ENCODE measurements at regions not wholly inside any gene's neighbourhood (a gene's known extent, or its start where the extent isn't known, plus 50 kb on each side); places are given as distances from the start of the nearest gene placed in this dataset.

- TF ChIP-seq CTCF (IDR thresholded peaks at IDR 0.05; ENCODE audit: low read depth, low read length, missing control alignments), result no peak
- no peak overlapping the region for H3K4me3 ChIP-seq (ENCODE audit: low read depth, low read length)
- DNase-seq (ENCODE audit: low read depth), result no peak
Measured at GRCh38 chr6:105934708-105935107, 151.4 kb upstream of the PRDM1 start.

GRCh38 chr6:105932440-105932839 lies 153.7 kb upstream of the PRDM1 start:
- no peak overlapping the region for H3K4me3 ChIP-seq (ENCODE audit: low read depth, low read length)
- DNase-seq (ENCODE audit: low read depth), result no peak
- no peak for TF ChIP-seq CTCF (IDR thresholded peaks at IDR 0.05; ENCODE audit: low read depth, low read length, missing control alignments)

GRCh38 chr6:105929626-105930025 lies 156.5 kb upstream of the PRDM1 start:
- no peak for TF ChIP-seq CTCF (IDR thresholded peaks at IDR 0.05; ENCODE audit: low read depth, low read length, missing control alignments)
- H3K4me3 ChIP-seq (ENCODE audit: low read depth, low read length), result no peak overlapping the region
- DNase-seq (ENCODE audit: low read depth), result no peak

- no peak for TF ChIP-seq CTCF (IDR thresholded peaks at IDR 0.05; ENCODE audit: low read depth, low read length, missing control alignments)
- H3K4me3 ChIP-seq (ENCODE audit: low read depth, low read length), result no peak overlapping the region
- DNase-seq (ENCODE audit: low read depth), result no peak
Measured at GRCh38 chr6:105926318-105926717, 159.8 kb upstream of the PRDM1 start.

GRCh38 chr6:105925706-105926105 lies 160.4 kb upstream of the PRDM1 start:
- no peak for TF ChIP-seq CTCF (IDR thresholded peaks at IDR 0.05; ENCODE audit: low read depth, low read length, missing control alignments)
- no peak for DNase-seq (ENCODE audit: low read depth)
- no peak overlapping the region for H3K4me3 ChIP-seq (ENCODE audit: low read depth, low read length)

- no peak overlapping the region for H3K4me3 ChIP-seq (ENCODE audit: low read depth, low read length)
- no peak for DNase-seq (ENCODE audit: low read depth)
- no peak for TF ChIP-seq CTCF (IDR thresholded peaks at IDR 0.05; ENCODE audit: low read depth, low read length, missing control alignments)
Measured at GRCh38 chr6:105921781-105922180, 164.4 kb upstream of the PRDM1 start.

- H3K4me3 ChIP-seq (ENCODE audit: low read depth, low read length), result no peak overlapping the region
- no peak for DNase-seq (ENCODE audit: low read depth)
- no peak for TF ChIP-seq CTCF (IDR thresholded peaks at IDR 0.05; ENCODE audit: low read depth, low read length, missing control alignments)
Measured at GRCh38 chr6:105920071-105920470, 166.1 kb upstream of the PRDM1 start.

Data from GM12864 (cell line).